Liver (tissue), 3 donors: ENCODE measurements at regions not wholly inside any gene's neighbourhood (a gene's known extent, or its start where the extent isn't known, plus 50 kb on each side); places are given as distances from the start of the nearest gene placed in this dataset.

Experiments
- CTCF ChIP-seq: fragments of 150-350 bp; IDR thresholded peaks from 2 replicates; pipeline ENCODE4 v1.5.1; 2017; ENCODE audit warnings: improper control_type of control experiment, low read depth, low read length; ENCODE audit not compliant: missing input control
- EGR1 ChIP-seq, 2 donors: IDR thresholded peaks; 2 replicates each; pipeline ENCODE4 v1.6.1; 2016 to 2018; ENCODE audit warnings: antibody characterized with exemption in 2 of 2, low read depth in 2 of 2
- HNF4G ChIP-seq: IDR thresholded peaks from 2 replicates; pipeline ENCODE4 v1.6.1; 2016; ENCODE audit warnings: antibody characterized with exemption
- MAX ChIP-seq: IDR thresholded peaks from 2 replicates; pipeline ENCODE4 v1.6.1; 2016; ENCODE audit warnings: antibody characterized with exemption
- RAD21 ChIP-seq, 2 donors: IDR thresholded peaks; 2 replicates each; pipeline ENCODE4 v1.6.1; 2016; ENCODE audit warnings: antibody characterized with exemption in 2 of 2, mild to moderate bottlenecking in 2 of 2
- REST ChIP-seq: IDR thresholded peaks from 2 replicates; pipeline ENCODE4 v1.6.1; 2016; ENCODE audit warnings: antibody characterized with exemption, mild to moderate bottlenecking
- RXRA ChIP-seq, 2 donors: IDR thresholded peaks; 2 replicates each; pipeline ENCODE4 v1.6.1; 2017 to 2018; ENCODE audit warnings: antibody characterized with exemption in 2 of 2, mild to moderate bottlenecking in 1 of 2
- TAF1 ChIP-seq: conservative IDR thresholded peaks from 2 replicates; pipeline ENCODE4 v1.6.1; 2016; ENCODE audit warnings: antibody characterized with exemption, mild to moderate bottlenecking
- ZBTB33 ChIP-seq: IDR thresholded peaks from 2 replicates; pipeline ENCODE4 v1.6.1; 2016; ENCODE audit warnings: antibody characterized with exemption
- donor health status: healthy.
- donor health status: healthy.

- TF ChIP-seq CTCF, result no peak
- no peak for TF ChIP-seq REST
- no peak for TF ChIP-seq HNF4G
- no peak for TF ChIP-seq EGR1 (IDR thresholded peaks at IDR 0.05; ENCODE audit: low read depth in 2 of 2)
- no peak for TF ChIP-seq MAX
- TF ChIP-seq TAF1, result no peak
- no peak for TF ChIP-seq ZBTB33
- no peak for TF ChIP-seq RAD21 (IDR thresholded peaks at IDR 0.05)
- TF ChIP-seq RXRA (IDR thresholded peaks at IDR 0.05), result no peak
Observed at GRCh38 chr13:38262211-38262610, 87.4 kb upstream of the UFM1 start.
